ENCODE measurements at regions not wholly inside any gene's neighbourhood (a gene's known extent, or its start where the extent isn't known, plus 50 kb on each side); places are given as distances from the start of the nearest gene placed in this dataset.

GRCh38 chr12:126752021-126752420, 1514.9 kb upstream of the TMEM132C start:
- no peak overlapping the region for H2AFZ ChIP-seq (ENCODE audit: low read depth, low read length)
- H3K36me3 ChIP-seq (ENCODE audit: insufficient read depth, low read length) = no peaks in the 10 kb centered on the region
- no peaks in the 10 kb centered on the region for H3K27me3 ChIP-seq (ENCODE audit: insufficient read depth, low read length)
- H3K4me3 ChIP-seq (ENCODE audit: low read length) = no peak overlapping the region
- no peaks in the 10 kb centered on the region for H3K9me3 ChIP-seq (ENCODE audit: low read length)
- no peaks in the 10 kb centered on the region for H3K4me1 ChIP-seq (ENCODE audit: insufficient read depth, low read length)

DNA sequence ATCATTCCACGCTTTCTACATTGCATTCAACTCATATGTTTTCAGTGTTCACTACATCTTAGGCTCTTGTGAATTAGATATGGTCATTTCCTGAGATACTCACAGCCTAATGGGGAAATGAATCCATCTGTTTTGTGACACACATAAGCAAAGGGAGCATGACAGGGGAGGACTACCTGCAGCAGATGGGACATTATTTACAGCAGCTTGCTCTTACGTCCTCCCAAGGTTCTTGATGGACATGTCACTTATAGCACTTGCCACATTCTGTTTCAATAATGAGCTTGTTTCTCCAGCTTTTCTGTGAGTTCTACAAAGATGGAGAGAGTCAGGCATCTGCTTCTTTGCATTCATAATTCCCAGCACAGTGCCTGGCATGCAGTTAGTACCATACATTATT, 1509.6 kb upstream of the TMEM132C start:
- no peaks in the 10 kb centered on the region for H3K36me3 ChIP-seq (ENCODE audit: insufficient read depth, low read length)
- no peak overlapping the region for H3K4me3 ChIP-seq (ENCODE audit: low read length)
- no peaks in the 10 kb centered on the region for H3K9me3 ChIP-seq (ENCODE audit: low read length)
- H3K27me3 ChIP-seq (ENCODE audit: insufficient read depth, low read length) = no peaks in the 10 kb centered on the region
- H3K4me1 ChIP-seq (ENCODE audit: insufficient read depth, low read length) = no peaks in the 10 kb centered on the region
- no peak overlapping the region for H2AFZ ChIP-seq (ENCODE audit: low read depth, low read length)

DNA sequence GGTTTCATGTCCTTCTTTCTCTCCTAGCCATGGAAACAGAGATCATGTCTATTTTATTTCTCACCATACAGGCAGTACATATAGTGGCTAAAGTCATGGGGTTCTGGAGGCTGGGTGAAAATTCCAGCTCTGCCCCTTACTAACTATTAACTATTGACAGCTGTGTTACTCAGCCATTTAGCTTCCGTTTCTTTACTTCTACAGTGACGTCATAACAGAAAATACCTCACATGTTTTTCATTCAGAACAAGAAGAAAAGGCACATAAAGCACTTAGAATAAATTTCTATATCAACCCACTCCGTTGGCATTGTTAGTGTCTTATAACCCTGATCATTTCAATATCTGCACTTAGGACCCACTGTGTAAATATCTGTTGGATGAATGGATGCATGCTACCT, 1506.9 kb upstream of the TMEM132C start:
- Histone ChIP-seq H3K4me1 (ENCODE audit: insufficient read depth, low read length) (no peaks in the 10 kb centered on the region), H3K27me3 (ENCODE audit: insufficient read depth, low read length) (no peaks in the 10 kb centered on the region), H3K36me3 (ENCODE audit: insufficient read depth, low read length) (no peaks in the 10 kb centered on the region)

GRCh38 chr12:126761420-126761819, 1505.5 kb upstream of the TMEM132C start:
- Histone ChIP-seq H3K36me3 (ENCODE audit: insufficient read depth, low read length) (no peaks in the 10 kb centered on the region), H3K4me3 (ENCODE audit: low read length) (no peak overlapping the region)

More for the DNA sequence above, 1506.9 kb upstream of the TMEM132C start:
- Histone ChIP-seq H2AFZ (ENCODE audit: low read depth, low read length) (no peak overlapping the region), H3K9me3 (ENCODE audit: low read length) (no peaks in the 10 kb centered on the region), H3K4me3 (ENCODE audit: low read length) (no peak overlapping the region)

DNA sequence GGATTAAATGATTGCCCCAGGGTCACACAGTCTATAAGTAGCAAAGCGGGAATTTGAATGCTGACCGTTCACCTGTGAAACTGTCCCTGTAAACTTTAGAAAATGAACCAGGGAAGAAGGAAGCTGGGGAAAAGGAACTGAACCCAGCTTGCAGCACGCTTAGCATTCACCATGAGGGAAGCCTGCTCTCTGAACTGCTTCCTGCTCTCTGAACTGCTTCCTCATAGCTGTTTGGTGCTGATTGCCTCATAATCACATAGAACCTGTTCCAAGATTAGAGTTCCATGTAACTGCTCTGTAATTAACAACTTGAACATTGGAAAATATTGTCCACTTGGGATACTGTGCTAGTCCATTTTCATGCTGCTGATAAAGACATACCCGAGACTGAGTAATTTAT, 1504.8 kb upstream of the TMEM132C start:
- H3K27me3 ChIP-seq (ENCODE audit: insufficient read depth, low read length) = no peaks in the 10 kb centered on the region
- no peaks in the 10 kb centered on the region for H3K9me3 ChIP-seq (ENCODE audit: low read length)
- H3K4me1 ChIP-seq (ENCODE audit: insufficient read depth, low read length) = no peaks in the 10 kb centered on the region
- H2AFZ ChIP-seq (ENCODE audit: low read depth, low read length) = no peak overlapping the region
- no peak overlapping the region for H3K4me3 ChIP-seq (ENCODE audit: low read length)
- H3K36me3 ChIP-seq (ENCODE audit: insufficient read depth, low read length) = no peaks in the 10 kb centered on the region

More at GRCh38 chr12:126761420-126761819, 1505.5 kb upstream of the TMEM132C start:
- no peaks in the 10 kb centered on the region for H3K4me1 ChIP-seq (ENCODE audit: insufficient read depth, low read length)
- H3K9me3 ChIP-seq (ENCODE audit: low read length) = no peaks in the 10 kb centered on the region
- no peak overlapping the region for H2AFZ ChIP-seq (ENCODE audit: low read depth, low read length)
- H3K27me3 ChIP-seq (ENCODE audit: insufficient read depth, low read length) = no peaks in the 10 kb centered on the region

- no peaks in the 10 kb centered on the region for H3K27me3 ChIP-seq (ENCODE audit: insufficient read depth, low read length)
- H3K4me1 ChIP-seq (ENCODE audit: insufficient read depth, low read length) = no peaks in the 10 kb centered on the region
- no peak overlapping the region for H3K4me3 ChIP-seq (ENCODE audit: low read length)
- H3K36me3 ChIP-seq (ENCODE audit: insufficient read depth, low read length) = no peaks in the 10 kb centered on the region
- no peaks in the 10 kb centered on the region for H3K9me3 ChIP-seq (ENCODE audit: low read length)
- no peak overlapping the region for H2AFZ ChIP-seq (ENCODE audit: low read depth, low read length)
These were observed 1503.6 kb upstream of the TMEM132C start for GRCh38 chr12:126763359-126763758.

GRCh38 chr12:126767334-126767733, 1499.6 kb upstream of the TMEM132C start:
- no peaks in the 10 kb centered on the region for H3K9me3 ChIP-seq (ENCODE audit: low read length)
- H3K4me3 ChIP-seq (ENCODE audit: low read length) = no peak overlapping the region
- H3K36me3 ChIP-seq (ENCODE audit: insufficient read depth, low read length) = no peaks in the 10 kb centered on the region
- H3K27me3 ChIP-seq (ENCODE audit: insufficient read depth, low read length) = no peaks in the 10 kb centered on the region
- H2AFZ ChIP-seq (ENCODE audit: low read depth, low read length) = no peak overlapping the region
- no peaks in the 10 kb centered on the region for H3K4me1 ChIP-seq (ENCODE audit: insufficient read depth, low read length)

- no peaks in the 10 kb centered on the region for H3K4me1 ChIP-seq (ENCODE audit: insufficient read depth, low read length)
These were observed 1498.5 kb upstream of the TMEM132C start for GRCh38 chr12:126768517-126768916.

DNA sequence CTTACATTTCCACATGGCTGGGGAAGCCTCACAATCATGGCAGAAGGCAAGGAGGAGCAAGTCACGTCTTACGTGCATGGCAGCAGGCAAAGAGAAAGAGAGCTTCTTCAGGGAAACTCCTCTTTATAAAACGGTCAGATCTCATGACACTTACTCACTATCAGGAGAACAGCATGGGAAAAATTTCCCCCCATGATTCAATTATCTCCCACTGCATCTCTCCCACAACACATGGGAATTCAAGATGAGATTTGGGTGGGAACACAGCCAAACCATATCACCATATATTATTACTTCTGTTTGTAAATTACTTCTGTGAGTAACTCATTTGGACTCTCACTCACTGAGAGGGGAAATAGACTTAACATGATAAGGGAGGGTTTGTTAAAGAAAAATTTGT, 1496.8 kb upstream of the TMEM132C start:
- no peaks in the 10 kb centered on the region for H3K27me3 ChIP-seq (ENCODE audit: insufficient read depth, low read length)
- H3K4me3 ChIP-seq (ENCODE audit: low read length) = no peak overlapping the region
- H3K36me3 ChIP-seq (ENCODE audit: insufficient read depth, low read length) = no peaks in the 10 kb centered on the region
- no peak overlapping the region for H2AFZ ChIP-seq (ENCODE audit: low read depth, low read length)
- H3K4me1 ChIP-seq (ENCODE audit: insufficient read depth, low read length) = no peaks in the 10 kb centered on the region
- no peaks in the 10 kb centered on the region for H3K9me3 ChIP-seq (ENCODE audit: low read length)

More at GRCh38 chr12:126768517-126768916, 1498.5 kb upstream of the TMEM132C start:
- Histone ChIP-seq H2AFZ (ENCODE audit: low read depth, low read length) (no peak overlapping the region), H3K4me3 (ENCODE audit: low read length) (no peak overlapping the region), H3K36me3 (ENCODE audit: insufficient read depth, low read length) (no peaks in the 10 kb centered on the region), H3K27me3 (ENCODE audit: insufficient read depth, low read length) (no peaks in the 10 kb centered on the region), H3K9me3 (ENCODE audit: low read length) (no peaks in the 10 kb centered on the region)

- H3K9me3 ChIP-seq (ENCODE audit: low read length) = no peaks in the 10 kb centered on the region
- H3K27me3 ChIP-seq (ENCODE audit: insufficient read depth, low read length) = no peaks in the 10 kb centered on the region
- no peak overlapping the region for H3K4me3 ChIP-seq (ENCODE audit: low read length)
- no peaks in the 10 kb centered on the region for H3K4me1 ChIP-seq (ENCODE audit: insufficient read depth, low read length)
- H3K36me3 ChIP-seq (ENCODE audit: insufficient read depth, low read length) = no peaks in the 10 kb centered on the region
- H2AFZ ChIP-seq (ENCODE audit: low read depth, low read length) = no peak overlapping the region
These were observed 1494.7 kb upstream of the TMEM132C start for GRCh38 chr12:126772171-126772864.

DNA sequence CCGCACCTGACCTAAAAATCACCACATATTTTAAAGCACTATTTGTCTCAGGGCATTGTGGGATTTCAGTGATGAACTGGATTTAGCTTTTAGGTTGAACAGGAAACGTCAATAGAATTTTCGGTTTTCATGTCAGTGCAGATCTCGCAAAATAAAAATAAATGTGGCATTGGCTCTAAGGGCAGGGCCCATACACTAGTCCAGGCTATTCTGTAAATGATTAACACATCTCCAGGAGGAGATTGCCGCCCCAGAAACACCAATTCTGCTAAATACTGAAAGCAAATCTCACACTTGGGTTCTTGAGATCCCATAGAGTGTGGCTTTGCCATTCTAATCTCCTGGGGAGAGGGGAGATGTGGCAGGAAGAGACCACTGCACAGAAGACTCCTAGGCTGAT, 1494.0 kb upstream of the TMEM132C start:
- Histone ChIP-seq H2AFZ (ENCODE audit: low read depth, low read length) (no peak overlapping the region), H3K36me3 (ENCODE audit: insufficient read depth, low read length) (no peaks in the 10 kb centered on the region), H3K27me3 (ENCODE audit: insufficient read depth, low read length) (no peaks in the 10 kb centered on the region), H3K4me3 (ENCODE audit: low read length) (no peak overlapping the region), H3K4me1 (ENCODE audit: insufficient read depth, low read length) (no peaks in the 10 kb centered on the region), H3K9me3 (ENCODE audit: low read length) (no peaks in the 10 kb centered on the region)

GRCh38 chr12:126773491-126773890, 1493.5 kb upstream of the TMEM132C start:
- H2AFZ ChIP-seq (ENCODE audit: low read depth, low read length) = no peak overlapping the region
- no peaks in the 10 kb centered on the region for H3K27me3 ChIP-seq (ENCODE audit: insufficient read depth, low read length)
- no peaks in the 10 kb centered on the region for H3K9me3 ChIP-seq (ENCODE audit: low read length)
- no peaks in the 10 kb centered on the region for H3K36me3 ChIP-seq (ENCODE audit: insufficient read depth, low read length)
- H3K4me1 ChIP-seq (ENCODE audit: insufficient read depth, low read length) = no peaks in the 10 kb centered on the region
- H3K4me3 ChIP-seq (ENCODE audit: low read length) = no peak overlapping the region

GRCh38 chr12:126776026-126776655, 1490.8 kb upstream of the TMEM132C start:
- Histone ChIP-seq H3K36me3 (ENCODE audit: insufficient read depth, low read length) (no peaks in the 10 kb centered on the region), H3K9me3 (ENCODE audit: low read length) (no peaks in the 10 kb centered on the region), H2AFZ (ENCODE audit: low read depth, low read length) (no peak overlapping the region), H3K4me1 (ENCODE audit: insufficient read depth, low read length) (no peaks in the 10 kb centered on the region), H3K27me3 (ENCODE audit: insufficient read depth, low read length) (no peaks in the 10 kb centered on the region), H3K4me3 (ENCODE audit: low read length) (no peak overlapping the region)

DNA sequence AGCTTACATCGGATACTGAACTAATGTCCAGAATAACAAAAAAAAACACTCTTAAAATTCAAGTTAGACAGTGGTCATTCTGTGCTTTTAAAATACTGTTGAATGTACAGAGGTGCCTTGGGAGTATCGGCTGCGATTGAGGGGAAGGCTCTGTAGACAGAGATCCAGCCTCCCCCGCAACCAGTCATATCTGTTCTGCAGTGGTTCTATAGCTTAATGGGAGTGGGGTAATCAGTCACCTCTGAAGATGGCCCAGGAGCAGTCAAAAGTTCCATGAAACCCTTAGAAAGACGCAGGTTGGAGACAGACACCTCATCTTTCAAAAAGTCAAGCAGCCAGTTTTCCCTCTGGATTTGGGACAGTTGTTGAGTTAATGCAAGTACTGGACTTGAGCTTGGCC, 1486.6 kb upstream of the TMEM132C start:
- Histone ChIP-seq H2AFZ (ENCODE audit: low read depth, low read length) (no peak overlapping the region), H3K4me1 (ENCODE audit: insufficient read depth, low read length) (no peaks in the 10 kb centered on the region), H3K27me3 (ENCODE audit: insufficient read depth, low read length) (no peaks in the 10 kb centered on the region), H3K36me3 (ENCODE audit: insufficient read depth, low read length) (no peaks in the 10 kb centered on the region), H3K9me3 (ENCODE audit: low read length) (no peaks in the 10 kb centered on the region), H3K4me3 (ENCODE audit: low read length) (no peak overlapping the region)
